T-helper 2 cell treated with Interferon-gamma antibody and Interleukin-4, amounts not matched to agents 5 μg/mL and 100 μg/mL, for 36 hours (primary cell): ENCODE measurements at regions not wholly inside any gene's neighbourhood (a gene's known extent, or its start where the extent isn't known, plus 50 kb on each side); places are given as distances from the start of the nearest gene placed in this dataset.

Source experiments
- DNase-seq: peaks from one replicate; pipeline ENCODE4 v3.0.0; 2021; ENCODE audit warnings: low spot score
- H3K27ac Mint-ChIP-seq: one replicate; pipeline ENCODE4 v1.8.0; 2021; ENCODE audit warnings: mild to moderate bottlenecking, mixed read lengths
- H3K27me3 Mint-ChIP-seq: one replicate; pipeline ENCODE4 v1.8.0; 2021; ENCODE audit warnings: low read depth, mixed read lengths
- H3K36me3 Mint-ChIP-seq: one replicate; pipeline ENCODE4 v1.8.0; 2021; ENCODE audit warnings: low read depth, mixed read lengths
- H3K4me1 Mint-ChIP-seq: one replicate; pipeline ENCODE4 v1.8.0; 2021; ENCODE audit warnings: low read depth, mixed read lengths
- H3K4me3 Mint-ChIP-seq: one replicate; pipeline ENCODE4 v1.8.0; 2022; ENCODE audit warnings: mild to moderate bottlenecking, moderate library complexity, mixed read lengths
- H3K9me3 Mint-ChIP-seq: one replicate; pipeline ENCODE4 v1.8.0; 2021; ENCODE audit warnings: mixed read lengths

DNA sequence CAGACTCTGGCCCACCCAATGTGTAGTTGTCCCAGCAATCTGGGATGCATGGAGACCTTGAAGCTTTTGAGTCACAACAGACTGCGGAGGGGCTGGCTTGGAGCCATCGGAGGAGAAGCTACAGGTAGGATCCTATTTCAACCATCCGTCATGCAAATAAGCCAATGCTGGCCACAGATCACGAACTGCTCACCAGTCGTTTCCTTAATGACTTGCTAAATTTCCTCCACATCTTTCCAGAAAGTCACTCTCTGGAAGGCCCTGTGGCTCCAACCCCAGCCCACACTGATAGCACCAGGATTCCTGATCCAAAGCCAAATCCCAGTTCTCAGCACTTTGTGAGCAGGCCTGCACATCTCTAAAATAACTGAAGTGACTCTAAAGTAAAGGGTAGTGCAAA, 321.3 kb downstream of the RAB28 start:
- Mint-ChIP-seq H3K27me3 (no peaks in the 10 kb centered on the region), H3K27ac (no peak overlapping the region), H3K9me3 (peaks cover 4% of the 10 kb centered on the region), H3K4me3 (no peak overlapping the region), H3K4me1 (no peaks in the 10 kb centered on the region), H3K36me3 (no peaks in the 10 kb centered on the region)
- no peak for DNase-seq

DNA sequence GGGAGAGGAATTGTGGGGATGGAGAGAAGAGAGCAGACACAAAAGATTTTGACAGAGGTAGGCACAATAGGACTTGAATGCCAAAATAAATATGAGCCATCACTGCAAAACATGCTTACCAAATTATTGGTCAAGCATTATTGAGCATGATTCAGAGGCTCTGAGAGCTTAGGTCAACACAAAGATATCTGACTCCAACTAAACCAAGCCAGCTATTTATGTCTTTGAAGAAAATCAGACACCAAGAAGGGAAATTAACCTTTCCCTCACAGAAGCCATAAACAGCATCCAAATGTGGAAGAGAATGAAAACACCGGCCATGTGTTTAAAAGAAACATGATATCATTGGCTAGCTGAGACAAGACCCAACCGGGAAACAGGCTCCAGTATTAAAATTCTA, 323.2 kb downstream of the RAB28 start:
- H3K9me3 Mint-ChIP-seq = peaks cover 4% of the 10 kb centered on the region
- no peaks in the 10 kb centered on the region for H3K36me3 Mint-ChIP-seq
- DNase-seq = no peak
- H3K4me1 Mint-ChIP-seq = no peaks in the 10 kb centered on the region
- H3K27me3 Mint-ChIP-seq = no peaks in the 10 kb centered on the region
- H3K27ac Mint-ChIP-seq = no peak overlapping the region
- H3K4me3 Mint-ChIP-seq = no peak overlapping the region

DNA sequence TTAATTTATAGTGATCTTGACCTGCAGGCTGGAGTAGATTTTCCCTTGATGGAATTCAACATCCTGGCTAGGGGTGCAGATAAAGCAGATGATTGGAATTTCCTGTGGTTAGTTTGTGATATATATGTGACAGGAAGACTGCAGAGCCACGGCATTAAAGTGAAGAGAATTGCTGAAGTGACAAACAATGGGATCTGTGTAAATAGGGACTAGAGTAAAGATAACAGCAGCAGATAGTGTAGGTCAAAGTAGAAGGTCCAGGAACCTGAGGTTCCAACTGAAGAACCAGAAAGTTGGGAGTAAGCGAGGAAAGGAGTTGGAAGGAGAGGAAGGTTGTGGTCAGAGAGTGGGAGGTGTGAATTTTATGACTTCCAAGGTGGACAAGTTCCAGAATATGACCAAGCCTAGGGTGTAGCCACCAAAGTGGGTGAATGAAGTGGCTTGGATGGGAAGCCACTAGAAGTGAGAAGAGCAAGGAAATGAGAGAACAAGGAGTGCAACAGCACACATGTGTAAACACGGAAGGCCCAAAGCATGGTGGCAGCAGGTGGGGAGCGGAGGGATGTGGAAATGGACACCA, 325.0 kb downstream of the RAB28 start:
- no peak for DNase-seq
- H3K27me3 Mint-ChIP-seq = no peaks in the 10 kb centered on the region

DNA sequence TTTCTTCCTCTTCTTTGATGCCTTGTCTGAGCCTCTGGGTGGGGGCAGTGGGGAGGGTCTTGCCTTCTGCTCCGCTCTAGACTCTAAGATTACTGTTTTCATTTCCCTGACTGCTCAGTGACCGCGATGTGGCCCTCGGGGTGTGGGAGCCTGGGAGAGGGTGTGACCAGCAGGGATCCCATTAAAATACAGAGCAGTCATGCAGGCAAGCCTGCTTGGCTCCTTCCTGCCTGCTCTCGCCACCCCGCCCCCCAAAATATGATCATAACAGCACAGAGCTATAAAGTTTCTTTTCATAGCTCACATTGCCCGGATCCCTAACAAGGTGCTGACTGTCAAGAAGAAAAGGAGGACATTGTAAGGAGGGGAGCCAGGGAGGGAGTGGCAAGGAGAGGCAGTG, 332.9 kb downstream of the RAB28 start:
- H3K36me3 Mint-ChIP-seq = no peaks in the 10 kb centered on the region
- H3K27me3 Mint-ChIP-seq = no peaks in the 10 kb centered on the region
- H3K4me3 Mint-ChIP-seq = no peak overlapping the region
- H3K27ac Mint-ChIP-seq = no peak overlapping the region
- no peaks in the 10 kb centered on the region for H3K4me1 Mint-ChIP-seq
- no peak for DNase-seq
- H3K9me3 Mint-ChIP-seq = no peaks in the 10 kb centered on the region

More for the DNA sequence above, 325.0 kb downstream of the RAB28 start:
- Mint-ChIP-seq H3K9me3 (peaks cover 4% of the 10 kb centered on the region), H3K36me3 (no peaks in the 10 kb centered on the region), H3K27ac (no peak overlapping the region), H3K4me1 (no peaks in the 10 kb centered on the region), H3K4me3 (no peak overlapping the region)

DNA sequence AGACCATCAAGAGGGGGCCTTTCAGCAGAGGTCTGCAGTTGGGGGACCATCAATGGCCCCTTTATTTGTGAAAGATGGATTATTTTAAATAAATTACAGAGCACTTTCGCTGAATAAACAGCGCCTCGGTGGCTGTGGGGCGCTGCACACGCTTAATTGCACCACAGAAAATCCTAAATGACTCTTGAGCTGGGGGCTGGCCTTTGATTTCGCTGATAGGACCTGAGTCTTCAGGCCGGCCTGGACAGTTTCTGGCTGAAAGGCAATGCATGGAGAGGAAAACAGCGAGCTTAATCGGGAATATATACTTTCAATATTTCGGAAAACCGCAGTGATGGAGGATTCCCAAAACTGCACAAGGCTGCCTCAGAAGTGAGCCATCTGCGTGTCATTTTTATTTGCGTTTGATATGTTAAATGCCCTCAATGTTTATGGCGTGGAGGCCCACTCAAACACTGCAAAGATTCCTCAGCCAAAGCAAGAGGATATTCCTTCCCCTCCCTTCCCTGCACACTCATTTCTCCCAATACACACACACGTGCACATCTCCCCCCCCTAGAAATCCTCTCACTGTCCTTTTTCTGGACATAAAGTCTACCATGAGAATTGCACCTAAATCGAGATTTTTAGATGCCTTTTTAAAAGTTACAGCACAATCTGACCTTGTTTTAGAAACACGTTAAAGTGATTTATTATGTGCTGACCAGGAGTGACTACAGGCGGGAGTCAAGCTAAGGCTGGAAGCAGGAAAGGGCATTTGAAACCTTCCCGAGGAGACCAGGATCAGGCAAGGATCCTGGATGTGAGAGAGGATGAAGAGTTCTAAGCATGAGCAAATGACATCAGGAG, 340.7 kb downstream of the RAB28 start:
- H3K36me3 Mint-ChIP-seq = no peaks in the 10 kb centered on the region
- no peaks in the 10 kb centered on the region for H3K9me3 Mint-ChIP-seq
- no peaks in the 10 kb centered on the region for H3K27me3 Mint-ChIP-seq
- H3K4me3 Mint-ChIP-seq = no peak overlapping the region
- no peak overlapping the region for H3K27ac Mint-ChIP-seq
- DNase-seq = no peak
- no peaks in the 10 kb centered on the region for H3K4me1 Mint-ChIP-seq

DNA sequence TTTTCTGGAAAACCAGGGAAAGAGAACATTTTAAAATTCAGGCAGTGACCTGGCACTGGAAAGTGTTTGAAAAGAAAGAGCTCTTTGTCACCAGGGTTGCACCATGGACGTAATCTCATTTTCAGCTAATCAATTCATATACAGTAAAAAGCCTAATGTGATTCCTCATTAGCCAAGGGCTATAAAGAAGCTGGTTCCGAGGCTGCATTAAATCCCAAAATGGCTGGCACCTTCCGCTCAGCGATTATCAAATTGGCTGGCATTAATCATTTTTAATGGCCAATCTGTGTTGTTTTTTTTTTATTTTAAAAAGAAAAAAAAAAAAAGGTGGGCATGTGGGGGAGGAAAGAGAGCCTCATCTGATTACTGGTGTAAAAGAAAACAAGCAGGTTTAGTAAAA, 341.4 kb downstream of the RAB28 start:
- Mint-ChIP-seq H3K4me3 (no peak overlapping the region), H3K27ac (no peak overlapping the region), H3K4me1 (no peaks in the 10 kb centered on the region), H3K36me3 (no peaks in the 10 kb centered on the region), H3K9me3 (no peaks in the 10 kb centered on the region), H3K27me3 (no peaks in the 10 kb centered on the region)
- DNase-seq = no peak

DNA sequence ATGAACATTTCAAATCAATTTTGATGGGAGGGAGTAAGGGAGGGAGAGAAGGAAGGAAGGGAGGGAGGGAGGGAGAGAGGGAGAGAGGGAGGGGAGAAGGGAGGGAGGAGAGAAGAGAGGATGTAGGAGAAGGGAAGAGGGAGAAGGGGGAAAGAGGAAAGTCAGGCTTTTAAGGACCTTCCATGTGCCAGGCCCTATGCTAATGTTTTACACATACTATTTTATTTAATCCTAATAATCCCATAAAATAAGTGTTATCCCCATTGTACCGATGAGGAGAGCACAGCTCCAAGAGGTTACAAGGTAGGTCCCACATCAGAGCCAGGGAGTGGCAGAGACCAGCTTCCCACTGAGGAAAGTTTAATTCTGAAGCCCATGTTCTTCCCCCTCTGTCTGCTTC, 341.9 kb downstream of the RAB28 start:
- no peaks in the 10 kb centered on the region for H3K27me3 Mint-ChIP-seq

DNA sequence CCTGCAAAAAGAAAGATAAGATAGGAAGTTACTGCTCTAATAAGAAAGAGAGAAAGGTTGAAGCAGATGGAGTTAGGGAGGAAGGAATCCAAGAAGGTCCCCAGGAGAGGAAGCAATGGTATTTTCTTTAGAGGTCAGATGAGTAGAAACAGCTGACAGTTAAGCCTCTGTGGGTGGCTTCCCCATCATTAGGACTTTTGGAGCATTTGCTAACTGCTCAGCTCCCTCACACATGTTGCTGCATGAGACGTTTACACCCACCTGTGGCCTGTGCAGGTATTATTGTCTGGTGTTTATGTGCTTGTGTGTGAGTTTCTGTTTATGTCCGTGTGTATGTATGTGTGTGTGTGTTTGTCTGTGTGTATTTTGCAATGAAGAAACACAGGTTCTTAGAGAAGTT, 346.8 kb downstream of the RAB28 start:
- H3K9me3 Mint-ChIP-seq = no peaks in the 10 kb centered on the region
- H3K4me1 Mint-ChIP-seq = no peaks in the 10 kb centered on the region
- H3K36me3 Mint-ChIP-seq = no peaks in the 10 kb centered on the region
- H3K4me3 Mint-ChIP-seq = no peak overlapping the region
- no peaks in the 10 kb centered on the region for H3K27me3 Mint-ChIP-seq
- H3K27ac Mint-ChIP-seq = no peak overlapping the region
- no peak for DNase-seq

More for the DNA sequence above, 341.9 kb downstream of the RAB28 start:
- no peaks in the 10 kb centered on the region for H3K9me3 Mint-ChIP-seq
- H3K4me3 Mint-ChIP-seq = no peak overlapping the region
- no peaks in the 10 kb centered on the region for H3K36me3 Mint-ChIP-seq
- no peaks in the 10 kb centered on the region for H3K4me1 Mint-ChIP-seq
- DNase-seq = no peak
- H3K27ac Mint-ChIP-seq = no peak overlapping the region

DNA sequence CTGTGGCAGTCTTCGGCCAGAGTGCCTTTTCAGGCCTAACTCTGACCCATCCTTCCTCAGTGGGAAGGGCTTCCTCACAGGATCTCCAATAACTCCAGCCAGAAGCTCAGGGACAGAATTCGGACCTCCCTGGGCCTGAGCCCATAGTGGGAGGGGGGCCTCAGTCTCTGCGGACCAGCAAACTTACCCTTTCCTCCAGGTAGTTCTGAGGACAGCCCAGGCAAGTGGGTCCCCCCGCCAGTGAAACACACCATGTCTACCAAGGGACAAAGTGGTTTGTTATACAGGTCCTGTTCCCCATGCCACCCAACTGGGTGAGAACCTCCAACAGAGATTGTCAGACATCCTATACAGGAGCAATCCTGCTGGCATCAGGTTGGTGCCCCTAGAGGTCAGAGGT, 350.4 kb downstream of the RAB28 start:
- H3K27me3 Mint-ChIP-seq = no peaks in the 10 kb centered on the region
- no peaks in the 10 kb centered on the region for H3K9me3 Mint-ChIP-seq
- no peak overlapping the region for H3K27ac Mint-ChIP-seq
- H3K36me3 Mint-ChIP-seq = no peaks in the 10 kb centered on the region
- H3K4me3 Mint-ChIP-seq = no peak overlapping the region
- no peak for DNase-seq
- H3K4me1 Mint-ChIP-seq = no peaks in the 10 kb centered on the region

DNA sequence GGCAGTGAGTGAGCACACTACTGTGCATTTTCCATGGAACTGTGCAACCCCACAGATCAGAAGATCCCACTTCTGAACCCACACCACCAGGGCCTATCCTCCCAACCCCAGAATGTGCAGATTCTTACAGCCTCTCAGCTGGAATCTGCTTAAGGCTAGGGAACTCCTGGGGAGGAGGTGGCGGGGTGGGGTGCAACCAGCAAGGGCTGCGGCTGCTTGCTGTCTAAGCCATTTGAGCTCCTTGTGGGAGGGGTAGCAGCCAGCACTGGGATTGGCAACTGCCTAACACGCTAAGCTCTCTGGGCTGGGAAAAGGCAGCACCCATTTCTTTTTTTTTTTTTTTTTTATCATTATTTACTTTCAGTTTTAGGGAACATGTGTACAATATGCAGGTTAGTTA, 353.3 kb downstream of the RAB28 start:
- Mint-ChIP-seq H3K4me1 (no peaks in the 10 kb centered on the region), H3K9me3 (no peaks in the 10 kb centered on the region), H3K36me3 (no peaks in the 10 kb centered on the region), H3K4me3 (no peak overlapping the region), H3K27me3 (no peaks in the 10 kb centered on the region), H3K27ac (no peak overlapping the region)
- no peak for DNase-seq

DNA sequence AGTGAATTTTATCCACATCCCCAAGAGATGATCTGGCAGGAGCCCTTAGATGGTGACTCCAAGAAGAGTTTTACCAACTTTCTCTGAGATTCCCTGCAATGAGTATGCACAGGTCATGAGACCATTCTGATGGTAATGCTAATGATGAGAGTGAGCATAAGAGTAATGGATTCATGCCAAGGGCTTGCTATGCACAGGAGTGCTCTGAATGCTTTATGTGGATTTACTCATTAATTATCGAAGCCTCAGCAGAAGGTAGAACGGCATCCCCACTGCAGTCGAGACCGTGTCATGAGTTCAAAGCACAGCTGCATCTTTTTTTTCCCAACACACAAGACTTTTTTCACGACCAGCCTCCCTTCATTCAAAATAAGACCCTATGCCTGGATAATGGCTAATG, 355.0 kb downstream of the RAB28 start:
- Mint-ChIP-seq H3K36me3 (no peaks in the 10 kb centered on the region), H3K27me3 (no peaks in the 10 kb centered on the region), H3K4me3 (no peak overlapping the region), H3K4me1 (no peaks in the 10 kb centered on the region), H3K9me3 (no peaks in the 10 kb centered on the region), H3K27ac (no peak overlapping the region)
- no peak for DNase-seq

DNA sequence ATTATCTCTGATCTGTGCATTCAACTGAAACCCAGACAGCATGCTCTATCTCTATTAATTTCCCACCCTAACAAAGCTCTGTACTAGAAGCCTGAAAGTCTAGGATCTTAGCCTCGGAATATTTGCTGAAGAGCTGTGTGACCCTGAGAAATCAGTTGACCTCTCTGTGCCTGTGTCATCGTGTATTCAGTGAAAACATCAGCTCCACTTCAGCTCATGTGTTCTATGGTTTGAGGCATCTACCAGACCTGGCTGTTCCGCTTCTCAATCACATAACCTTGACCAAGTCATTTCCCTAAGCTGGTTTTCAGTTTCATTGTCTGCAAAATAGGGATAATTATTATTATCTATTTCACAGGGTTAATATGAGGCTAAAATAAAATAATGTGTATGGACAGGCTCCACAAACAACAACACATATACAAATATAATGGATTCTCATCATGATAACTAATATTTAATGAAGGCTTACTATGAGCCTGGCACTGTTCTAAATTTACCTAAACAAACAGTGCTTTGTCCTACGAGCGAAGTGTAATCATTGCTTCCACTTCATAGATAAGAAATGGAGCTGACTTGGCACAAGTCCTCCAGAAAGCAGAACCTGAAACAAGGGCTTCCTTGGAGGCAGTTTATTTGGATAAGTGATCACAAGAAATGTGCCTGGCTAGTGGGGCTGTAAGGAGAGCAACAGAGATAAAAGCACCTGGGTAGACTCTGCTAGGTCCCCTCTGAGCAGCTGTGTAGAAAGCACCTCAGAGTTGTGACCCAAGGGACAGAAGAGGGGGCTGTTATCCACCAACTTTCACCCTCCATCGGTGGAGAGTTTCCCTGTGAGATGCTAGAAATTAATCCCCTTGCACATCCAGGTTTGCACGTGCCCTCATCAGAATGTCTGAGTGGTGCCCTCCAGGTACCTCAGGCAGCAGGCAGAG, 356.9 kb downstream of the RAB28 start:
- Mint-ChIP-seq H3K27me3 (no peaks in the 10 kb centered on the region), H3K4me3 (no peak overlapping the region), H3K36me3 (no peaks in the 10 kb centered on the region), H3K4me1 (no peaks in the 10 kb centered on the region), H3K27ac (no peak overlapping the region), H3K9me3 (no peaks in the 10 kb centered on the region)
- DNase-seq = no peak

DNA sequence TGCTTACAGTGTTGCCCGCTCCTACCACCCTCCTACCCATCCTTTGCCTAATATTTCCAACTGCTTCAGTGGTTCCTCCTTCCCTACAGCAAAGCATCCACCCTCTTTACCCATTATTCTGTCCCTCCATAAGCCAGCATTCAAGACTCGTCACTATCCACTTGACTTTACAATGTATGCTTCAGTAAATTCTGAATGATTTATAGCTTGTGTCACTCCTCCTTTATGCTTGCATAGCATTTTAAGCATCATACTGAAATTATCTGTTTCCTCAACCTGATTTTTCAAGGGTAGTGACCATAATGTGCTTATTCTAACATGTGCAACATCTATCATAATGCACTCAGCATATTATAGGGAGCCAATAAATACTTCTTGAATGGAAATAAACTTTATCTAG, 365.5 kb downstream of the RAB28 start:
- no peak for DNase-seq
- no peaks in the 10 kb centered on the region for H3K27me3 Mint-ChIP-seq
- H3K27ac Mint-ChIP-seq = no peak overlapping the region
- H3K36me3 Mint-ChIP-seq = no peaks in the 10 kb centered on the region
- H3K4me1 Mint-ChIP-seq = no peaks in the 10 kb centered on the region
- no peak overlapping the region for H3K4me3 Mint-ChIP-seq
- H3K9me3 Mint-ChIP-seq = no peaks in the 10 kb centered on the region

DNA sequence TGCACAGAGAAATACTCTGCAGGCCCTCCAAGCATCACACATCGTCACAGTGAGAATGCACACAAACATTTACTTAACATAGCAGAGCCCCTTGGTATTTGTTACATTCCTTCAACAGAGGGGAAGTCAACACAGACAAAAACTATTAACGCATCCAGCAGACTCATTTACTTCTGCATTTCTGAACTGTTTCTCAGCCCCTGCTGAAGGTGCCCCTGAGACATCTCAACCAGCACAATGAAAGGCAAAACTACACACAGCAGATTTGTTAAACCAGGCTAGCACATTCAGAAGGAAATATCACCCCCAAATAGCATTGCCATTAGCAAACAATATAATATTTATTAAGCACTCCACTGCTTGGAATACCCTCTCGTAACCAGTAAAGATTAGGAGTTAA, 367.0 kb downstream of the RAB28 start:
- Mint-ChIP-seq H3K27me3 (no peaks in the 10 kb centered on the region), H3K4me1 (no peaks in the 10 kb centered on the region), H3K36me3 (no peaks in the 10 kb centered on the region), H3K4me3 (no peak overlapping the region), H3K27ac (no peak overlapping the region), H3K9me3 (no peaks in the 10 kb centered on the region)
- DNase-seq = no peak
